OCI-LY1 (cell line): ENCODE measurements at regions not wholly inside any gene's neighbourhood (a gene's known extent, or its start where the extent isn't known, plus 50 kb on each side); places are given as distances from the start of the nearest gene placed in this dataset.

Experiments
- EZH2 ChIP-seq: fragments of 200-600 bp; sonication (generic), shearing (Covaris generic); IDR thresholded peaks from 2 replicates; pipeline ENCODE4 v1.8.0; 2017; ENCODE audit warnings: borderline replicate concordance, mixed run types, mild to moderate bottlenecking, antibody characterized with exemption, low read length, moderate library complexity, mixed read lengths
- TF ChIP-seq, protein P1 (sequence below): fragments of 200-600 bp; sonication (generic), shearing (Covaris generic); IDR thresholded peaks from 2 replicates; pipeline ENCODE4 v1.5.1; 2017; ENCODE audit warnings: mild to moderate bottlenecking, antibody characterized with exemption, low read length, moderate library complexity, mixed read lengths

DNA sequence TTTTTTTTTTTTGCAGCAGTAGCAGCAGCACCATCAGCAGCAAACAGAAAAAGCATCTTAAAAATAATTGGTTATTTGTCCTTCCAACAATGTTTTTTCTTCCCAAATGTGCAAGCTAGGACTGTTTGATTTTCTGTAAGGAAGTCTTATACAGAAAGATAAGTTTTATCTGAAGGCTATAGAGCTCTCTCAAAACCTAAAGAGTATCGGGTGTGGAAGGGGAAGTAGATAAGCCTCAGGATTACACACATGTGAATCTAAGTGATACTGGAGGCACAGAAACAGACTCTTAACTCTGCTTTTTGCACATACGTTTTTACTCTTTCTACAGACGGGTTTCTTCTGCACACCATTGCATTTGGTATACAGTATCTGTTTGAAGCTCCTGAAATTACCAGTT is 184.4 kb upstream of the FTMT start:
- TF ChIP-seq, protein P1, sequence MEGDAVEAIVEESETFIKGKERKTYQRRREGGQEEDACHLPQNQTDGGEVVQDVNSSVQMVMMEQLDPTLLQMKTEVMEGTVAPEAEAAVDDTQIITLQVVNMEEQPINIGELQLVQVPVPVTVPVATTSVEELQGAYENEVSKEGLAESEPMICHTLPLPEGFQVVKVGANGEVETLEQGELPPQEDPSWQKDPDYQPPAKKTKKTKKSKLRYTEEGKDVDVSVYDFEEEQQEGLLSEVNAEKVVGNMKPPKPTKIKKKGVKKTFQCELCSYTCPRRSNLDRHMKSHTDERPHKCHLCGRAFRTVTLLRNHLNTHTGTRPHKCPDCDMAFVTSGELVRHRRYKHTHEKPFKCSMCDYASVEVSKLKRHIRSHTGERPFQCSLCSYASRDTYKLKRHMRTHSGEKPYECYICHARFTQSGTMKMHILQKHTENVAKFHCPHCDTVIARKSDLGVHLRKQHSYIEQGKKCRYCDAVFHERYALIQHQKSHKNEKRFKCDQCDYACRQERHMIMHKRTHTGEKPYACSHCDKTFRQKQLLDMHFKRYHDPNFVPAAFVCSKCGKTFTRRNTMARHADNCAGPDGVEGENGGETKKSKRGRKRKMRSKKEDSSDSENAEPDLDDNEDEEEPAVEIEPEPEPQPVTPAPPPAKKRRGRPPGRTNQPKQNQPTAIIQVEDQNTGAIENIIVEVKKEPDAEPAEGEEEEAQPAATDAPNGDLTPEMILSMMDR = no peak
- TF ChIP-seq EZH2 = no peak
